ENCODE measurements at regions not wholly inside any gene's neighbourhood (a gene's known extent, or its start where the extent isn't known, plus 50 kb on each side); places are given as distances from the start of the nearest gene placed in this dataset.

DNA sequence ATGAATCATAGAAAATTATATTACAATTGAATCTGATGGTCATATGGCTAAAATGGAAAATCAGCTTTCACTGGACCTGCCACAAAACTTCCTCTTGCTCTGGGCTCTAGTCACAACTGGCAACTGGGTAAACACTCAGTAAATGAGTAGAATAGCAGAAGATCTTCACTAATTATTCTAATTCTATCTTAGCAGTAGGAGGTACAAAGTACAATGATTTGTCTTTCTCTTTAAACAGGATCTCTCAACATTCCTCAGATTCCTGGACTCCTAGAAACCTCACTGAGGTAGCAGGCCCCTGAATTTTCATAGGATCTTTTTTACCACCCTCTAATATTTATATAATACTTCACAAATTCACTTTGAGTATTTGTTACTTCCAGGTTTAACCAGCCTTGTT, 239.9 kb upstream of the SMARCA2 start:
- no peak for DNase-seq (ENCODE audit: low read depth, low spot score)
- H3K9ac ChIP-seq (ENCODE audit: insufficient read length) = no peak overlapping the region
- H3K4me3 ChIP-seq = no peak overlapping the region
- TF ChIP-seq FOXP2 (optimal IDR thresholded peaks at IDR 0.05; ENCODE audit: control extremely low read depth, extremely low read length, insufficient read depth) = no peak
- no peak for TF ChIP-seq EZH2 (IDR thresholded peaks at IDR 0.05)
- no peak for TF ChIP-seq POLR2AphosphoS5 (IDR thresholded peaks at IDR 0.05; ENCODE audit: borderline replicate concordance, low read depth, low read length)
- no peaks in the 10 kb centered on the region for H3K36me3 ChIP-seq (ENCODE audit: insufficient read depth, low read length)
- H3K27ac ChIP-seq = no peak overlapping the region
- no peaks in the 10 kb centered on the region for H3K9me3 ChIP-seq (ENCODE audit: low read depth, low read length)

DNA sequence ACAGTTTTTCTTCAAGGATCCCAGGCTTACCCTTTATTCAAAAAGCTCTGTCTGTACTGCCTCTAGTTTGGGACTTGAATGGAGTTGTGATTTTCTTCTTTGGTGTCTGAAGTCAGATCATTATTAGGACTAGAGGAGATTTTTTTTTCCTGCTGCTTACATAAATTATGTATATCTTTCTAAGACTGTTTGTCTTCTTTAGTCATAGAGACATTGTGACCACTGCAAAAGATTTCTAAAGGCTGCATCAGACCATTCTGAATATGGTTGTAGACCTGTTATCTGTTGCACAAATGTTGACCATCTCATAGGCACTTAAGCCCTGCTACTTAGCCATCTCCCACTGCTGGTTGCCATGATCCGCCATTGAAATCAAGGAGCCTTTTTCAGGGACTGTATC, 238.5 kb upstream of the SMARCA2 start:
- Histone ChIP-seq H3K9me3 (ENCODE audit: low read depth, low read length) (no peaks in the 10 kb centered on the region), H3K4me3 (no peak overlapping the region), H3K27ac (no peak overlapping the region), H3K9ac (ENCODE audit: insufficient read length) (no peak overlapping the region), H3K36me3 (ENCODE audit: insufficient read depth, low read length) (no peaks in the 10 kb centered on the region)
- no peak for DNase-seq (ENCODE audit: low read depth, low spot score)
- TF ChIP-seq POLR2AphosphoS5 (IDR thresholded peaks at IDR 0.05; ENCODE audit: borderline replicate concordance, low read depth, low read length) (no peak), FOXP2 (optimal IDR thresholded peaks at IDR 0.05; ENCODE audit: control extremely low read depth, extremely low read length, insufficient read depth) (no peak), EZH2 (IDR thresholded peaks at IDR 0.05) (no peak)

DNA sequence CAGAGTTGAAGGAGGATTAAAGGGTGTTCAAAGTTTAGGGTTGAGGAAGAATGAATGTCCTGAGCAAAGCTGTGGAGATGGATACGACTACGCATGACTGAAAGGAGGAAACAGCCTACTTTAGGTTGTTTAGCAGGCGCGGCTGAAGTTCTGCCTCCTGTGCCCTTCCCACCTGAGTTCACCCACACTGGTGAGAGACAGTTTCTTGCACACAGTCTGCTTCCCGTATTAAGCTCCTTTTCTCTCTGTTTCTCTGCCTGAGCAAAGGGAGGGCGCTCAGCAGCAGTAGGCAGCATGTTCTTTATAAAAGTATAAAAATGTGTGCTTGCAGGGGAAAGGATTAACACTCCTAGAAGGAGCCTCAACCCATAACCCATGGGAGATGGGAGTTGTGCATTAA, 224.0 kb upstream of the SMARCA2 start:
- H3K9ac ChIP-seq (ENCODE audit: insufficient read length) = no peak overlapping the region
- no peaks in the 10 kb centered on the region for H3K36me3 ChIP-seq (ENCODE audit: insufficient read depth, low read length)
- H3K9me3 ChIP-seq (ENCODE audit: low read depth, low read length) = no peaks in the 10 kb centered on the region
- H3K4me3 ChIP-seq = no peak overlapping the region
- no peak for DNase-seq (ENCODE audit: low read depth, low spot score)
- H3K27ac ChIP-seq = no peak overlapping the region
- TF ChIP-seq FOXP2 (optimal IDR thresholded peaks at IDR 0.05; ENCODE audit: control extremely low read depth, extremely low read length, insufficient read depth) (no peak), EZH2 (IDR thresholded peaks at IDR 0.05) (no peak), POLR2AphosphoS5 (IDR thresholded peaks at IDR 0.05; ENCODE audit: borderline replicate concordance, low read depth, low read length) (no peak)

DNA sequence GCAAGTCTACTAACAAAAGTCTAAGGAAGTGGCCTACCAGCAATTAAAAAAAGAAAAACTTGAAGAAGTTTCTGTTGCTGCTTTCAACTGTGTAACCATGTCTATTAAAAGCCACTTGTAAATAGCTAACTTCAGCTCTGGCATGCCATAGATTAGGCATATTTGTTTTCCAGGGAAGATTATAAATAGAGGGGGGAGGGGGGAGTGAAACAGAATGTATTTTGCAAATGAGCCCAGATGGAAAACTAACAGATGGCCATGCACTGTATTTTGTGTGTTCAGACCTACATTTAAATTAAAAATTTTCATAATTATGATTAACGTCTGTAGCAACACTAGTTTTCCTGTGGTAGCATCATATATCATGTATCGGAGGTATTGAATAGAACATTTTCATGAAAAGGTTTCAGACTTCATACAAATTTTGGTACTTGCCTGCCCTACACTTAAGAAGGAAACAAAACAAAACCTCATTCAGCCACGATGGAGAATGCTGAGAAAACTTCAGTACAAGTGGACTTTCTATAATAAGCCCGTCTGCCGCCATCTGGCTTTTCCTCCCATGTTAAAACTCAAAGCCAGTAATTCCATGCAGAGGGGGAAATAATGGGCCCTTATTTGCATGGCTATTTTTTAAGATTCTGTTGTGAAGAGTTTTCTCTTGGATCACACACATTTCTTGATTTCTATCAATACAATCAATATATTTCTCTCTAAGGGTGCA, 220.4 kb upstream of the SMARCA2 start:
- no peaks in the 10 kb centered on the region for H3K9me3 ChIP-seq (ENCODE audit: low read depth, low read length)
- no peak for DNase-seq (ENCODE audit: low read depth, low spot score)
- no peaks in the 10 kb centered on the region for H3K36me3 ChIP-seq (ENCODE audit: insufficient read depth, low read length)

DNA sequence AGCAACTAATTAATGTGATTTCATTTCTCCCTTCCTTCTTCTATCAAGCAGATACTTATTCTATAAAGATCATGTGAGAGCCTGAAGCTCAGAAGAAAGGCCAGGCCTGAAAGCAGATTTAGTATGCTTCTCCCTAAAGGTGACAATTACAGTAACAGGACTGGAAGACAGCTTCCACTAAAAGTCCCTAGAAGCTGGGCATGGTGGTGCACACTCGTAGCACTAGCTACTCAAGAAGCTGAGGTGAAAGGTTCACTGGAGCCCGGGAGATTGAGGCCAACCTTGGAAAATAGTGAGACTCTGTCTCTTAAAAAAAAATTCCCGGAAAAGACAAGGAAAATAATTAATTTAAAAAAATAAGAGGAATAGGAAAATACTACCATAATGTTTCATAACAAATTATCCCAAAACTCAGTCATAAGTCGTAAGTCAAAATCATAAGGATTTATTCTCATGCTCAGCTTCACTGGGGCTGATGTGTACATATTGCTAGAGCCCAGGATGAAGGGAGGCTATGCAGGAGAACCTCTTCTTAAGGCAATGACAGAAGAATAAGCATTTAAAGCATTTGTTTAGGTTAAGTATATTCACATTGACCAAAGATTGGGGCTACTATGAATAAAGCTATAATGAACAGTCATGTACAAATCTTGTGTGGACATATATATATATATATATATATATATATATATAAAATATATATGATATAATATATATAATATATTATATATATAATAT, 210.8 kb upstream of the SMARCA2 start:
- no peak overlapping the region for H3K9ac ChIP-seq (ENCODE audit: insufficient read length)
- no peak overlapping the region for H3K4me3 ChIP-seq
- no peak overlapping the region for H3K27ac ChIP-seq
- H3K9me3 ChIP-seq (ENCODE audit: low read depth, low read length) = no peaks in the 10 kb centered on the region
- no peaks in the 10 kb centered on the region for H3K36me3 ChIP-seq (ENCODE audit: insufficient read depth, low read length)
- TF ChIP-seq FOXP2 (optimal IDR thresholded peaks at IDR 0.05; ENCODE audit: control extremely low read depth, extremely low read length, insufficient read depth) (no peak), EZH2 (IDR thresholded peaks at IDR 0.05) (no peak)
- DNase-seq (ENCODE audit: low read depth, low spot score) = no peak

More for the DNA sequence above, 220.4 kb upstream of the SMARCA2 start:
- Histone ChIP-seq H3K27ac (no peak overlapping the region), H3K9ac (ENCODE audit: insufficient read length) (no peak overlapping the region), H3K4me3 (no peak overlapping the region)
- TF ChIP-seq POLR2AphosphoS5 (IDR thresholded peaks at IDR 0.05; ENCODE audit: borderline replicate concordance, low read depth, low read length) (no peak), FOXP2 (optimal IDR thresholded peaks at IDR 0.05; ENCODE audit: control extremely low read depth, extremely low read length, insufficient read depth) (no peak), EZH2 (IDR thresholded peaks at IDR 0.05) (no peak)

DNA sequence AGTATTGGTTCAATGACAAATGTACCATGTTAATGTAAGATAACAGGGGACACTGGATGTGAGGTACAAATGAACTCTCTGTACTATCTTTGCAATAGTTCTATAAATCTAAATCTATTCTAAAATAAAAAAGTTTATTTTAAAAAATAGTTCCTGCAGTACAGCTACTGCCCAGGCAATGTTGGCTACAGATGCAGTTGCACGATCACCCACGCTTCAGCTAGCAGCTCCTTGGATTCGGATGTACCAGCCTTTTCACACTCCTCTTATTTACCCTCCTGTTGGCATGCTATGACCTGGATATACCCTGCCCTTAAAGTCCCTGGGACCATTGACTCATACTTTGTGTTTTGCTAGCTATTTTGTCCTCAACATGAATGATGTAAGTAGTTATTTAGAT, 185.4 kb upstream of the SMARCA2 start:
- TF ChIP-seq FOXP2 (optimal IDR thresholded peaks at IDR 0.05; ENCODE audit: control extremely low read depth, extremely low read length, insufficient read depth) (no peak), EZH2 (IDR thresholded peaks at IDR 0.05) (no peak), POLR2AphosphoS5 (IDR thresholded peaks at IDR 0.05; ENCODE audit: borderline replicate concordance, low read depth, low read length) (no peak)
- no peak for DNase-seq (ENCODE audit: low read depth, low spot score)
- no peak overlapping the region for H3K27ac ChIP-seq
- no peaks in the 10 kb centered on the region for H3K9me3 ChIP-seq (ENCODE audit: low read depth, low read length)
- H3K36me3 ChIP-seq (ENCODE audit: insufficient read depth, low read length) = no peaks in the 10 kb centered on the region
- H3K4me3 ChIP-seq = no peak overlapping the region
- H3K9ac ChIP-seq (ENCODE audit: insufficient read length) = no peak overlapping the region

DNA sequence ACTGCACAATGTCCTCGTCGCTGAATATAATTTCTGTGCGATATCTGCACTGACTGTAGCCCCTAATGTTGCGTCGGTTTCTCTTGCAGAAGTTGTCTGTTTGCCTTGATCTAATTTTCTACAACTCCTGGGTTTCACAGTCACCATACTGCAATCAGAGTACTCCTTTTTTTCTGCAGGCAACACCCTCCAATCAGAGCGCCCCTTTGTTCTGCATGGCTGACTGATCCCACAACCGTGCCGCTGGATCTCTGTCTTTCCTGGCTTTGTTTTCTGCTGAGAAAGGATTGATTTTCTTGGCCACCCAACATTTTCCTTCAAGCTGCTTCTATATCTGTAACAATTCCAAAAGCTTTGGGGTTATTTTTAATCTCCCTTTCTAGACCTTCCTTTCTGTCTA, 182.2 kb upstream of the SMARCA2 start:
- Histone ChIP-seq H3K9ac (ENCODE audit: insufficient read length) (no peak overlapping the region), H3K9me3 (ENCODE audit: low read depth, low read length) (no peaks in the 10 kb centered on the region), H3K27ac (no peak overlapping the region), H3K4me3 (no peak overlapping the region), H3K36me3 (ENCODE audit: insufficient read depth, low read length) (no peaks in the 10 kb centered on the region)
- TF ChIP-seq POLR2AphosphoS5 (IDR thresholded peaks at IDR 0.05; ENCODE audit: borderline replicate concordance, low read depth, low read length) (no peak), EZH2 (IDR thresholded peaks at IDR 0.05) (no peak), FOXP2 (optimal IDR thresholded peaks at IDR 0.05; ENCODE audit: control extremely low read depth, extremely low read length, insufficient read depth) (no peak)
- no peak for DNase-seq (ENCODE audit: low read depth, low spot score)

DNA sequence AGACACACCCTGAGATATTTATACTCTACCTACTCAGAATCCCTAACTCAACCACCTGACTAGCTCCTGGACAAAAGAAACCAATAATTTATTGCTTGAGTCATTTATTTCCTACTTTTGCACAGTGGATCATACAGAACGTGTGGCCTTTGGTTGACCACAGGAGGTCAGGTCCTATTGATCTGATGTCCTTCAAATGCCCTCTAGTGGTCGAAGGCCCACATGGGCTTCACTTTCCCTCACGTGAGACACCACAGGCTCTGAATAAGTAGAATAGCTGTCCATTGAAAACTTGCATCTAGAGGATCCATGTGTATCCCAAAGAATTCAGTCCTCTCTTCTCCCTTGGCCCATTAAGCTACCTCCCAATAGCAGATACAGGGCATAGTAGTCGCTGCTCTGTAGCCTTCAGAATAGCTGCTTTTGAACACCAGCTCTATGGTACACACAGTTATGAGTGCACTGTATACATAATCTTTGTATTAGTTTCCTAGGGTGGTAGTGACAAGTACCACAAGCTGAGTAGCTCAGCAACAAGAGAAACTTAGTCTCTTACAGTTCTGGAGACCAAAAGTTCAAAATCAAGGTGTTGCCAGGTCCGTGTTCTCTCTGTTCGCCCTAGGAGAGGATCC, 177.6 kb upstream of the SMARCA2 start:
- no peak overlapping the region for H3K9ac ChIP-seq (ENCODE audit: insufficient read length)
- H3K9me3 ChIP-seq (ENCODE audit: low read depth, low read length) = no peaks in the 10 kb centered on the region
- no peak overlapping the region for H3K4me3 ChIP-seq
- no peak for DNase-seq (ENCODE audit: low read depth, low spot score)
- TF ChIP-seq EZH2 (IDR thresholded peaks at IDR 0.05) (no peak), FOXP2 (optimal IDR thresholded peaks at IDR 0.05; ENCODE audit: control extremely low read depth, extremely low read length, insufficient read depth) (no peak), POLR2AphosphoS5 (IDR thresholded peaks at IDR 0.05; ENCODE audit: borderline replicate concordance, low read depth, low read length) (no peak)
- no peaks in the 10 kb centered on the region for H3K36me3 ChIP-seq (ENCODE audit: insufficient read depth, low read length)
- no peak overlapping the region for H3K27ac ChIP-seq
